Chondrocyte (in vitro differentiated cells): ENCODE measurements at regions not wholly inside any gene's neighbourhood (a gene's known extent, or its start where the extent isn't known, plus 50 kb on each side); places are given as distances from the start of the nearest gene placed in this dataset.
"Not testable (repeated sequence)": the region's sequence is repeated elsewhere in the genome, so short reads cannot be mapped to it uniquely, and the experiment has no call there.

ENCODE experiments used
- DNase-seq: peaks from one replicate; pipeline ENCODE4 v3.0.0; 2021; ENCODE audit warnings: mixed read lengths, low spot score
- H3K27ac Mint-ChIP-seq: one replicate; pipeline ENCODE4 v1.8.0; 2021; ENCODE audit warnings: mild to moderate bottlenecking, moderate library complexity, mixed read lengths; ENCODE audit not compliant: unreplicated experiment
- H3K27me3 Mint-ChIP-seq: 2 replicates; pipeline ENCODE4 v1.8.0; 2021; ENCODE audit warnings: low read depth, mixed read lengths
- H3K36me3 Mint-ChIP-seq: 2 replicates; pipeline ENCODE4 v1.8.0; 2021; ENCODE audit warnings: low read depth, mixed read lengths
- H3K4me1 Mint-ChIP-seq: 2 replicates; pipeline ENCODE4 v1.8.0; 2021; ENCODE audit warnings: low read depth, mild to moderate bottlenecking, mixed read lengths
- H3K4me3 Mint-ChIP-seq: one replicate; pipeline ENCODE4 v1.8.0; 2021; ENCODE audit warnings: mild to moderate bottlenecking, moderate library complexity, mixed read lengths; ENCODE audit not compliant: unreplicated experiment
- H3K9me3 Mint-ChIP-seq: 2 replicates; pipeline ENCODE4 v1.8.0; 2021; ENCODE audit warnings: low read depth, mixed read lengths
- CTCF ChIP-seq: fragments of 200-600 bp; sonication (generic); IDR thresholded peaks from 2 replicates; pipeline ENCODE4 v1.5.0; 2021; ENCODE audit warnings: antibody characterized with exemption, mild to moderate bottlenecking, moderate library complexity

DNA sequence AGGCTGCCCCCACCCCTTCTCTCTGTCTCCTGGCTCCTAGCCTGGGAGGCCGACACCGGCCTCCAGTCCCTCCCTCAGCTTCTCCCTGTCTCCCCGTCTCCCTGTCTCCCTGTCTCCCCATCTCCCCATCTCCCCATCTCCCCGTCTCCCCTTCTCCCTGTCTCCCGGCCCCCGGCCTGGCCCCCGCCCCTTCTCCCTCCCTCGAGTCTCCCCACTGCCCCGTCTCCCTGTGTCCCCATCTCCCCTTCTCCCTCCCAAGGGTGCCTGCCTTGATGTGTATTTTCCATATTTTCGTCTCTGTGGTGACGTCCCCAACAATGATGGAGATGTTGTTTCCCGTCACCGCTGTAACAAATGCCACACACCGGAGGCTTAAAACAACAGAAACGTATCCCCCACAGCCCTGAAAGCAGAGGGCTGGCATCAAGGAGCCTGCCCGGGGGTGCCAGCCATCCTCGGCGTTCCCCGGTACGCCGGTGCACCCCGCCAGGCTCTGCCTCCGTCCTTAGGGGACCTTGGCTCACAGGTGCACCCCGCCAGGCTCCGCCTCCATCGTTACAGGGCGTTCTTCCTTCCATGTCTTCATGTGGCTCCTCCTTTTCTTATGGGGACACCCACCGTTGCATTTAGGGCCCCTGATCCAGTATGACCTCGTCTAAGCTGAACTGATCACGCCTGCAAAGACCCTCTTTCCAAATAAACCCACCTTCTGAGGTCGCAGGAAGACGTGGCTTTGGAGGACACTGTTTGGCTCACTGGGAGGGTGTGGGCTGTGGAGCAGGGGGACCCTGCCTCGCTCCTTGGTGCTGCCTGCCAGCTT, 151.6 kb downstream of the NPIPB11 start:
- no peak for DNase-seq
- peaks cover 12% of the 10 kb centered on the region for H3K4me1 Mint-ChIP-seq
- no peaks in the 10 kb centered on the region for H3K9me3 Mint-ChIP-seq
- no peaks in the 10 kb centered on the region for H3K36me3 Mint-ChIP-seq
- no peak overlapping the region for H3K27ac Mint-ChIP-seq
- no peaks in the 10 kb centered on the region for H3K27me3 Mint-ChIP-seq
- TF ChIP-seq CTCF: no peak
- no peak overlapping the region for H3K4me3 Mint-ChIP-seq

- not testable (repeated sequence) for H3K9me3 Mint-ChIP-seq, DNase-seq, H3K27ac Mint-ChIP-seq, H3K4me3 Mint-ChIP-seq, H3K27me3 Mint-ChIP-seq, H3K36me3 Mint-ChIP-seq
- H3K4me1 Mint-ChIP-seq: peaks cover 12% of the 10 kb centered on the region
Measured at GRCh38 chr16:29253716-29254590, 152.6 kb downstream of the NPIPB11 start.

DNA sequence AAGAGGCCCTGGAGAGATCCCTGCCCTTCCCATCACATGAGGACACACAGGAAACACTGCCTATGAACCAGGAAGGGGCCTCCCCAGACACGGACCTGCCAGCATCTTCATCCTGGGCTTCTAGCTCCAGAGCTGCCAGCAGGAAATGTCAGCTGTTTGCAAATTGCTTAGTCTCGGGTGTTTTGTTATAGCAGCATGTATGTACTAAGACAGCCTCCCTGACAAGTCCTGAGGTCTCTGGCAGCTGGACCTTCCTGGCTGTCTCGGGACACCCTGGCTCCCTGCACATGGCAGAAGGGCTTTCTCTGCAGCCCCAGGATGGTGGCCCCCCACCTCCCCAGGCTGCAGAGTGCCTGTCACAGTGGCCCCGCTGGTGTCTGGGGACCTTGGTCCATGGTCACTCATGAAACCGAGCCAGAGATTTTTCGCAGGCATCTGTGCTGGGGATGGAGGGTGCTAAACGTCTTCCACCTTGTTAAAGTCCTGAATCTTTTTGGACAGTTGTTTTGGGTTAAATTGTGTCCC, 153.4 kb downstream of the NPIPB11 start:
- H3K4me3 Mint-ChIP-seq, DNase-seq, H3K36me3 Mint-ChIP-seq, H3K9me3 Mint-ChIP-seq, H3K27ac Mint-ChIP-seq, H3K27me3 Mint-ChIP-seq: not testable (repeated sequence)
- H3K4me1 Mint-ChIP-seq: peaks cover 18% of the 10 kb centered on the region

GRCh38 chr16:29252311-29252710, 154.2 kb downstream of the NPIPB11 start:
- not testable (repeated sequence) for H3K4me3 Mint-ChIP-seq, DNase-seq, H3K27ac Mint-ChIP-seq, H3K27me3 Mint-ChIP-seq, H3K36me3 Mint-ChIP-seq, H3K9me3 Mint-ChIP-seq
- peaks cover 11% of the 10 kb centered on the region for H3K4me1 Mint-ChIP-seq

DNA sequence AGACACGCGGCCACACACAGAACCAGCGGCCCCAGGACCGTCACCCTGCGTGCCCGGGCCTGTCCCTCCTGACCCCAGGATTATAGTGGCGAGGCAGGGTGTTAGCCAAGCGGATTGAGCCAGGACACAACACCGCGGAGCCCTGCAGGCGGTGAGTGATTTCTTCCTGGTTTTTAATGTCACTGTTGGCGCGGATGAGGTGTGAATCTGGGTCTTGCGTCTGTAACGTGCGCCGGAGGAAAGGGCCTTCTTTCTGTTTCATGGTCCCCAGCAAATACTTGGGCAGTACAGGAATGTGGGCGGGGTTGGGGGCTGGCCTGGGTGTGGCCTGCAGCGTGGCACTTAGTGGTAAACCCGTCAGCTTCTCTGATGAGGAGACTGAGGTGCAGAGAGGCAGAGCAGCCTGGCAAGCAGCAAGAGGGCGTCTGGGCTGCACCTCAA, 154.9 kb downstream of the NPIPB11 start:
- not testable (repeated sequence) for H3K9me3 Mint-ChIP-seq, DNase-seq, H3K27me3 Mint-ChIP-seq, H3K36me3 Mint-ChIP-seq, H3K27ac Mint-ChIP-seq, H3K4me3 Mint-ChIP-seq, H3K4me1 Mint-ChIP-seq

GRCh38 chr16:29250923-29251434, 155.5 kb downstream of the NPIPB11 start:
- H3K4me1 Mint-ChIP-seq, H3K4me3 Mint-ChIP-seq, H3K9me3 Mint-ChIP-seq, H3K36me3 Mint-ChIP-seq, H3K27me3 Mint-ChIP-seq, DNase-seq, H3K27ac Mint-ChIP-seq: not testable (repeated sequence)

DNA sequence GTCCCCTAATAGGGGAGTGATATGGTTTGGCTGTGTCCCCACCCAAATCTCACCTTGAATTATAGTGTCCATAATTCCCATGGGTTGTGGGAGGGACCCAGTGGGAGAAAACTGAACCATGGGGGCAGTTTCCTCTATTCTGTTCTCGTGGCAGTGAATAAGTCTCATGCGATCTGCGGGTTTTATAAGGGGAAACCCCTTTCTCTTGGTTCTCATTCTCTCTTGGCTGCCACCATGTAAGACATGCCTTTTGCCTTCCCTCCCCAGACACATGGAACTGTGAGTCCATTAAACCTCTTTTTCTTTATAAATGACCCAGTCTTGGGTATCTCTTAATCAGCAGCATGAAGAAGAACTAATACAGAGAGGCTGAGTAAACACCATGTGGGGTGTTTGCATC, 156.0 kb downstream of the NPIPB11 start:
- not testable (repeated sequence) for H3K36me3 Mint-ChIP-seq, H3K9me3 Mint-ChIP-seq, H3K4me1 Mint-ChIP-seq, H3K4me3 Mint-ChIP-seq, H3K27me3 Mint-ChIP-seq, DNase-seq, H3K27ac Mint-ChIP-seq

- DNase-seq, H3K4me1 Mint-ChIP-seq, H3K36me3 Mint-ChIP-seq, H3K27me3 Mint-ChIP-seq, H3K4me3 Mint-ChIP-seq, H3K9me3 Mint-ChIP-seq, H3K27ac Mint-ChIP-seq: not testable (repeated sequence)
Measured at GRCh38 chr16:29248940-29249318, 157.6 kb downstream of the NPIPB11 start.

- DNase-seq, H3K4me3 Mint-ChIP-seq, H3K36me3 Mint-ChIP-seq, H3K4me1 Mint-ChIP-seq, H3K27me3 Mint-ChIP-seq, H3K9me3 Mint-ChIP-seq: not testable (repeated sequence)
- peak overlapping the region; percentile 12 for H3K27ac Mint-ChIP-seq
Measured at GRCh38 chr16:29248306-29248939, 158.1 kb downstream of the NPIPB11 start.

- H3K27me3 Mint-ChIP-seq, H3K9me3 Mint-ChIP-seq, H3K36me3 Mint-ChIP-seq, H3K4me1 Mint-ChIP-seq, H3K27ac Mint-ChIP-seq, H3K4me3 Mint-ChIP-seq, DNase-seq: not testable (repeated sequence)
Measured at GRCh38 chr16:29246091-29246490, 160.4 kb downstream of the NPIPB11 start.
